ENCODE measurements at regions not wholly inside any gene's neighbourhood (a gene's known extent, or its start where the extent isn't known, plus 50 kb on each side); places are given as distances from the start of the nearest gene placed in this dataset.

- Histone ChIP-seq H3K4me1 (replicated peaks in 1 of 2) (no peaks in the 10 kb centered on the region), H3K4me3 (no peak overlapping the region), H3K27ac (no peak overlapping the region)
- in situ Hi-C loops (cut with MboI; ENCODE audit: low pct_unique_long_range_greater_than_20kb in 2 of 9, low sequenced_read_pairs in 9 of 9, unreplicated experiment in 9 of 9) = no loop called here
- ATAC-seq (replicated peaks in 6 of 8) = no peak
Observed at GRCh38 chr2:81093031-81093430, 788.5 kb upstream of the LRRTM1 start.

GRCh38 chr2:81087646-81088045 lies 783.1 kb upstream of the LRRTM1 start:
- Histone ChIP-seq H3K27ac (no peak overlapping the region), H3K4me1 (replicated peaks in 1 of 2) (no peaks in the 10 kb centered on the region), H3K4me3 (no peak overlapping the region)
- in situ Hi-C loops (cut with MboI; ENCODE audit: low pct_unique_long_range_greater_than_20kb in 2 of 9, low sequenced_read_pairs in 9 of 9, unreplicated experiment in 9 of 9) = no loop called here
- 0 to 95% (median 71%) methylated on average over 1 to 3 of the region's 3 CpGs; no CpG with 5 or more reads in 2 of the 10 experiments for WGBS, 10 experiments
- ATAC-seq (replicated peaks in 6 of 8) = no peak

GRCh38 chr2:81084101-81084500 lies 779.5 kb upstream of the LRRTM1 start:
- H3K4me3 ChIP-seq = no peak overlapping the region
- no peak for ATAC-seq (replicated peaks in 6 of 8)
- in situ Hi-C loops (cut with MboI; ENCODE audit: low pct_unique_long_range_greater_than_20kb in 2 of 9, low sequenced_read_pairs in 9 of 9, unreplicated experiment in 9 of 9) = no loop called here
- WGBS, 10 experiments = 0 to 75% (median 27%) methylated on average over 1 of the region's 1 CpG; no CpG with 5 or more reads in 2 of the 10 experiments
- H3K27ac ChIP-seq = no peak overlapping the region
- no peaks in the 10 kb centered on the region for H3K4me1 ChIP-seq (replicated peaks in 1 of 2)

GRCh38 chr2:81078631-81079030 lies 774.1 kb upstream of the LRRTM1 start:
- H3K4me3 ChIP-seq = no peak overlapping the region
- no peak overlapping the region for H3K27ac ChIP-seq
- WGBS, 10 experiments = 0 to 100% (median 85%) methylated on average over 1 to 2 of the region's 2 CpGs; no CpG with 5 or more reads in 4 of the 10 experiments
- H3K4me1 ChIP-seq (replicated peaks in 1 of 2) = no peaks in the 10 kb centered on the region
- ATAC-seq (replicated peaks in 6 of 8) = no peak
- in situ Hi-C loops (cut with MboI; ENCODE audit: low pct_unique_long_range_greater_than_20kb in 2 of 9, low sequenced_read_pairs in 9 of 9, unreplicated experiment in 9 of 9) = no loop called here

GRCh38 chr2:81078102-81078501 lies 773.5 kb upstream of the LRRTM1 start:
- H3K27ac ChIP-seq = no peak overlapping the region
- no peak for ATAC-seq (replicated peaks in 6 of 8)
- WGBS, 10 experiments = 3 to 95% (median 64%) methylated on average over 2 to 4 of the region's 4 CpGs
- no peak overlapping the region for H3K4me3 ChIP-seq
- in situ Hi-C loops (cut with MboI; ENCODE audit: low pct_unique_long_range_greater_than_20kb in 2 of 9, low sequenced_read_pairs in 9 of 9, unreplicated experiment in 9 of 9) = no loop called here
- no peaks in the 10 kb centered on the region for H3K4me1 ChIP-seq (replicated peaks in 1 of 2)

GRCh38 chr2:81077396-81077795 lies 772.8 kb upstream of the LRRTM1 start:
- WGBS, 10 experiments = 12 to 88% (median 57%) methylated on average over 1 to 5 of the region's 5 CpGs
- Histone ChIP-seq H3K27ac (no peak overlapping the region), H3K4me1 (replicated peaks in 1 of 2) (no peaks in the 10 kb centered on the region), H3K4me3 (no peak overlapping the region)
- in situ Hi-C loops (cut with MboI; ENCODE audit: low pct_unique_long_range_greater_than_20kb in 2 of 9, low sequenced_read_pairs in 9 of 9, unreplicated experiment in 9 of 9) = no loop called here
- ATAC-seq (replicated peaks in 6 of 8) = no peak

- in situ Hi-C loops (cut with MboI; ENCODE audit: low pct_unique_long_range_greater_than_20kb in 2 of 9, low sequenced_read_pairs in 9 of 9, unreplicated experiment in 9 of 9) = no loop called here
- Histone ChIP-seq H3K4me3 (no peak overlapping the region), H3K27ac (no peak overlapping the region), H3K4me1 (replicated peaks in 1 of 2) (no peaks in the 10 kb centered on the region)
- WGBS, 10 experiments = 0 to 92% (median 83%) methylated on average over 1 of the region's 1 CpG; no CpG with 5 or more reads in 1 of the 10 experiments
- ATAC-seq (replicated peaks in 6 of 8) = no peak
Observed at GRCh38 chr2:81073412-81073811, 768.9 kb upstream of the LRRTM1 start.

- Histone ChIP-seq H3K4me1 (replicated peaks in 1 of 2) (no peaks in the 10 kb centered on the region), H3K27ac (no peak overlapping the region), H3K4me3 (no peak overlapping the region)
- in situ Hi-C loops (cut with MboI; ENCODE audit: low pct_unique_long_range_greater_than_20kb in 2 of 9, low sequenced_read_pairs in 9 of 9, unreplicated experiment in 9 of 9) = no loop called here
- ATAC-seq (replicated peaks in 6 of 8) = no peak
- WGBS, 10 experiments = 0 to 100% (median 60%) methylated on average over 1 of the region's 1 CpG; no CpG with 5 or more reads in 1 of the 10 experiments
Observed at GRCh38 chr2:81068144-81068543, 763.6 kb upstream of the LRRTM1 start.

- in situ Hi-C loops (cut with MboI; ENCODE audit: low pct_unique_long_range_greater_than_20kb in 2 of 9, low sequenced_read_pairs in 9 of 9, unreplicated experiment in 9 of 9) = no loop called here
- no peak for ATAC-seq (replicated peaks in 6 of 8)
- H3K4me1 ChIP-seq (replicated peaks in 1 of 2) = no peaks in the 10 kb centered on the region
- H3K4me3 ChIP-seq = no peak overlapping the region
- WGBS, 10 experiments = 0 to 100% (median 67%) methylated on average over 1 to 2 of the region's 2 CpGs; no CpG with 5 or more reads in 3 of the 10 experiments
- no peak overlapping the region for H3K27ac ChIP-seq
Observed at GRCh38 chr2:81061016-81061415, 756.5 kb upstream of the LRRTM1 start.

GRCh38 chr2:81050580-81051095 lies 746.1 kb upstream of the LRRTM1 start:
- Histone ChIP-seq H3K4me1 (replicated peaks in 1 of 2) (no peaks in the 10 kb centered on the region), H3K4me3 (no peak overlapping the region), H3K27ac (no peak overlapping the region)
- peak in 1 of 8 experiments; percentile 18 for ATAC-seq (replicated peaks in 6 of 8)
- 0 to 63% (median 30%) methylated on average over 1 to 4 of the region's 4 CpGs for WGBS, 10 experiments
- in situ Hi-C loops (cut with MboI; ENCODE audit: low pct_unique_long_range_greater_than_20kb in 2 of 9, low sequenced_read_pairs in 9 of 9, unreplicated experiment in 9 of 9) = no loop called here

- Histone ChIP-seq H3K4me3 (no peak overlapping the region), H3K4me1 (replicated peaks in 1 of 2) (no peaks in the 10 kb centered on the region), H3K27ac (no peak overlapping the region)
- in situ Hi-C loops (cut with MboI; ENCODE audit: low pct_unique_long_range_greater_than_20kb in 2 of 9, low sequenced_read_pairs in 9 of 9, unreplicated experiment in 9 of 9) = no loop called here
- 0 to 71% (median 46%) methylated on average over 1 of the region's 1 CpG; no CpG with 5 or more reads in 4 of the 10 experiments for WGBS, 10 experiments
- ATAC-seq (replicated peaks in 6 of 8) = no peak
Observed at GRCh38 chr2:81043681-81044080, 739.1 kb upstream of the LRRTM1 start.

- WGBS, 10 experiments = 0 to 100% (median 58%) methylated on average over 2 of the region's 2 CpGs; no CpG with 5 or more reads in 1 of the 10 experiments
- in situ Hi-C loops (cut with MboI; ENCODE audit: low pct_unique_long_range_greater_than_20kb in 2 of 9, low sequenced_read_pairs in 9 of 9, unreplicated experiment in 9 of 9) = no loop called here
- ATAC-seq (replicated peaks in 6 of 8) = no peak
- Histone ChIP-seq H3K4me1 (replicated peaks in 1 of 2) (no peaks in the 10 kb centered on the region), H3K4me3 (no peak overlapping the region), H3K27ac (no peak overlapping the region)
Observed at GRCh38 chr2:81007104-81007503, 702.6 kb upstream of the LRRTM1 start.

- no peak overlapping the region for H3K4me3 ChIP-seq
- WGBS, 10 experiments = 0 to 100% (median 80%) methylated on average over 1 to 2 of the region's 2 CpGs; no CpG with 5 or more reads in 1 of the 10 experiments
- no peak for ATAC-seq (replicated peaks in 6 of 8)
- no peaks in the 10 kb centered on the region for H3K4me1 ChIP-seq (replicated peaks in 1 of 2)
- in situ Hi-C loops (cut with MboI; ENCODE audit: low pct_unique_long_range_greater_than_20kb in 2 of 9, low sequenced_read_pairs in 9 of 9, unreplicated experiment in 9 of 9) = no loop called here
- H3K27ac ChIP-seq = no peak overlapping the region
Observed at GRCh38 chr2:81002906-81003305, 698.4 kb upstream of the LRRTM1 start.

GRCh38 chr2:80987466-80987865 lies 682.9 kb upstream of the LRRTM1 start:
- in situ Hi-C loops (cut with MboI; ENCODE audit: low pct_unique_long_range_greater_than_20kb in 2 of 9, low sequenced_read_pairs in 9 of 9, unreplicated experiment in 9 of 9) = no loop called here
- H3K27ac ChIP-seq = no peak overlapping the region
- H3K4me1 ChIP-seq (replicated peaks in 1 of 2) = no peaks in the 10 kb centered on the region
- no peak overlapping the region for H3K4me3 ChIP-seq
- 45 to 100% (median 100%) methylated on average over 1 to 2 of the region's 2 CpGs; no CpG with 5 or more reads in 4 of the 10 experiments for WGBS, 10 experiments
- ATAC-seq (replicated peaks in 6 of 8) = no peak

Measured in motor neuron (in vitro differentiated cells).